Memory B cell (primary cell): ENCODE measurements at regions not wholly inside any gene's neighbourhood (a gene's known extent, or its start where the extent isn't known, plus 50 kb on each side); places are given as distances from the start of the nearest gene placed in this dataset.
"Not testable (repeated sequence)": the region's sequence is repeated elsewhere in the genome, so short reads cannot be mapped to it uniquely, and the experiment has no call there.

Experiments used
- ATAC-seq: fragments of 150-1000 bp; cut with Tn5 transposase; 2 replicates; pipeline ENCODE4 v1.10.0; 2021; ENCODE audit warnings: low read depth, mild to moderate bottlenecking, moderate library complexity
- DNase-seq, 2 donors: peaks; one replicate each; pipeline ENCODE4 v3.0.0; 2022; ENCODE audit warnings: low spot score in 2 of 2
- H3K27ac Mint-ChIP-seq: one replicate; pipeline ENCODE4 v1.8.0; 2022; ENCODE audit warnings: mild to moderate bottlenecking, moderate library complexity, mixed read lengths
- H3K27me3 Mint-ChIP-seq: one replicate; pipeline ENCODE4 v1.8.0; 2022; ENCODE audit warnings: mixed read lengths
- H3K36me3 Mint-ChIP-seq: one replicate; pipeline ENCODE4 v1.8.0; 2022; ENCODE audit warnings: mild to moderate bottlenecking, mixed read lengths
- H3K4me1 Mint-ChIP-seq: one replicate; pipeline ENCODE4 v1.8.0; 2022; ENCODE audit warnings: mixed read lengths
- H3K4me3 Mint-ChIP-seq: one replicate; pipeline ENCODE4 v1.8.0; 2022; ENCODE audit warnings: mild to moderate bottlenecking, moderate library complexity, mixed read lengths
- H3K9me3 Mint-ChIP-seq: one replicate; pipeline ENCODE4 v1.8.0; 2022; ENCODE audit warnings: mixed read lengths

GRCh38 chr1:73722055-73722454 is 475.9 kb downstream of the LRRIQ3 start:
- no peaks in the 10 kb centered on the region for H3K4me1 Mint-ChIP-seq
- DNase-seq (no peak), ATAC-seq (no peak)
- peaks cover 1% of the 10 kb centered on the region for H3K27me3 Mint-ChIP-seq
- no peak overlapping the region for H3K27ac Mint-ChIP-seq
- H3K36me3 Mint-ChIP-seq, result no peaks in the 10 kb centered on the region
- H3K9me3 Mint-ChIP-seq, result no peaks in the 10 kb centered on the region
- no peak overlapping the region for H3K4me3 Mint-ChIP-seq

- no peaks in the 10 kb centered on the region for H3K36me3 Mint-ChIP-seq
- DNase-seq, result no peak
- H3K27ac Mint-ChIP-seq, result no peak overlapping the region
- H3K27me3 Mint-ChIP-seq, result peaks cover 1% of the 10 kb centered on the region
- H3K4me1 Mint-ChIP-seq, result no peaks in the 10 kb centered on the region
- no peak for ATAC-seq
- H3K9me3 Mint-ChIP-seq, result peaks cover 3% of the 10 kb centered on the region
- H3K4me3 Mint-ChIP-seq, result no peak overlapping the region
Measured at GRCh38 chr1:73717976-73718375, 480.0 kb downstream of the LRRIQ3 start.

GRCh38 chr1:73711089-73711488 is 486.9 kb downstream of the LRRIQ3 start:
- DNase-seq (no peak), ATAC-seq (no peak)
- Mint-ChIP-seq H3K9me3 (peaks cover 3% of the 10 kb centered on the region), H3K4me3 (no peak overlapping the region), H3K27me3 (peaks cover 1% of the 10 kb centered on the region), H3K36me3 (no peaks in the 10 kb centered on the region), H3K4me1 (peaks cover 2% of the 10 kb centered on the region), H3K27ac (no peak overlapping the region)

GRCh38 chr1:73701826-73702225 is 496.1 kb downstream of the LRRIQ3 start:
- H3K4me1 Mint-ChIP-seq, result no peaks in the 10 kb centered on the region
- no peak overlapping the region for H3K4me3 Mint-ChIP-seq
- DNase-seq (no peak), ATAC-seq (no peak)
- no peaks in the 10 kb centered on the region for H3K27me3 Mint-ChIP-seq
- H3K9me3 Mint-ChIP-seq, result no peaks in the 10 kb centered on the region
- no peaks in the 10 kb centered on the region for H3K36me3 Mint-ChIP-seq
- no peak overlapping the region for H3K27ac Mint-ChIP-seq

GRCh38 chr1:73676186-73676585 is 521.8 kb downstream of the LRRIQ3 start:
- Mint-ChIP-seq H3K27me3 (no peaks in the 10 kb centered on the region), H3K36me3 (no peaks in the 10 kb centered on the region), H3K27ac (no peak overlapping the region), H3K4me3 (no peak overlapping the region), H3K4me1 (no peaks in the 10 kb centered on the region), H3K9me3 (no peaks in the 10 kb centered on the region)
- ATAC-seq (no peak), DNase-seq (no peak)

- ATAC-seq (no peak), DNase-seq (no peak)
- Mint-ChIP-seq H3K36me3 (no peaks in the 10 kb centered on the region), H3K9me3 (no peaks in the 10 kb centered on the region), H3K4me3 (no peak overlapping the region), H3K27me3 (no peaks in the 10 kb centered on the region), H3K27ac (no peak overlapping the region), H3K4me1 (no peaks in the 10 kb centered on the region)
Measured at GRCh38 chr1:73674945-73675561, 522.9 kb downstream of the LRRIQ3 start.

GRCh38 chr1:73673971-73674370 is 524.0 kb downstream of the LRRIQ3 start:
- no peak overlapping the region for H3K4me3 Mint-ChIP-seq
- no peaks in the 10 kb centered on the region for H3K9me3 Mint-ChIP-seq
- DNase-seq (no peak), ATAC-seq (no peak)
- H3K4me1 Mint-ChIP-seq, result no peaks in the 10 kb centered on the region
- H3K36me3 Mint-ChIP-seq, result no peaks in the 10 kb centered on the region
- H3K27ac Mint-ChIP-seq, result no peak overlapping the region
- H3K27me3 Mint-ChIP-seq, result no peaks in the 10 kb centered on the region

GRCh38 chr1:73671530-73671929 is 526.4 kb downstream of the LRRIQ3 start:
- Mint-ChIP-seq H3K27me3 (no peaks in the 10 kb centered on the region), H3K27ac (no peak overlapping the region), H3K9me3 (peaks cover 1% of the 10 kb centered on the region), H3K4me1 (no peaks in the 10 kb centered on the region), H3K4me3 (no peak overlapping the region), H3K36me3 (no peaks in the 10 kb centered on the region)
- ATAC-seq, result no peak
- DNase-seq, result no peak

GRCh38 chr1:73667959-73668358 is 530.0 kb downstream of the LRRIQ3 start:
- not testable (repeated sequence) for H3K4me1 Mint-ChIP-seq, H3K27me3 Mint-ChIP-seq, H3K36me3 Mint-ChIP-seq, DNase-seq, H3K4me3 Mint-ChIP-seq, H3K9me3 Mint-ChIP-seq, ATAC-seq, H3K27ac Mint-ChIP-seq

GRCh38 chr1:73662526-73662925 is 535.5 kb downstream of the LRRIQ3 start:
- no peak overlapping the region for H3K27ac Mint-ChIP-seq
- no peaks in the 10 kb centered on the region for H3K36me3 Mint-ChIP-seq
- H3K4me3 Mint-ChIP-seq, result no peak overlapping the region
- no peak for ATAC-seq
- peaks cover 1% of the 10 kb centered on the region for H3K27me3 Mint-ChIP-seq
- no peak for DNase-seq
- no peaks in the 10 kb centered on the region for H3K4me1 Mint-ChIP-seq
- peaks cover 8% of the 10 kb centered on the region for H3K9me3 Mint-ChIP-seq

- Mint-ChIP-seq H3K4me1 (no peaks in the 10 kb centered on the region), H3K27ac (no peak overlapping the region), H3K36me3 (no peaks in the 10 kb centered on the region), H3K4me3 (no peak overlapping the region), H3K27me3 (no peaks in the 10 kb centered on the region), H3K9me3 (peaks cover 4% of the 10 kb centered on the region)
- ATAC-seq, result no peak
- no peak for DNase-seq
Measured at GRCh38 chr1:73659136-73659535, 538.8 kb downstream of the LRRIQ3 start.

GRCh38 chr1:73654714-73655113 is 543.3 kb downstream of the LRRIQ3 start:
- no peak for ATAC-seq
- H3K36me3 Mint-ChIP-seq, result no peaks in the 10 kb centered on the region
- H3K27ac Mint-ChIP-seq, result no peak overlapping the region
- DNase-seq, result no peak
- H3K9me3 Mint-ChIP-seq, result no peaks in the 10 kb centered on the region
- no peaks in the 10 kb centered on the region for H3K27me3 Mint-ChIP-seq
- no peaks in the 10 kb centered on the region for H3K4me1 Mint-ChIP-seq
- no peak overlapping the region for H3K4me3 Mint-ChIP-seq

- H3K27ac Mint-ChIP-seq, result no peak overlapping the region
- H3K36me3 Mint-ChIP-seq, result no peaks in the 10 kb centered on the region
- H3K9me3 Mint-ChIP-seq, result peaks cover 1% of the 10 kb centered on the region
- H3K4me3 Mint-ChIP-seq, result no peak overlapping the region
- no peaks in the 10 kb centered on the region for H3K4me1 Mint-ChIP-seq
- ATAC-seq, result no peak
- DNase-seq, result no peak
- H3K27me3 Mint-ChIP-seq, result no peaks in the 10 kb centered on the region
Measured at GRCh38 chr1:73644198-73644597, 553.8 kb downstream of the LRRIQ3 start.

GRCh38 chr1:73639494-73639893 is 558.5 kb downstream of the LRRIQ3 start:
- H3K4me1 Mint-ChIP-seq, result no peaks in the 10 kb centered on the region
- DNase-seq, result no peak
- ATAC-seq, result no peak
- peaks cover 3% of the 10 kb centered on the region for H3K9me3 Mint-ChIP-seq
- H3K27ac Mint-ChIP-seq, result no peak overlapping the region
- no peak overlapping the region for H3K4me3 Mint-ChIP-seq
- H3K36me3 Mint-ChIP-seq, result no peaks in the 10 kb centered on the region
- H3K27me3 Mint-ChIP-seq, result no peaks in the 10 kb centered on the region

GRCh38 chr1:73637264-73637663 is 560.7 kb downstream of the LRRIQ3 start:
- Mint-ChIP-seq H3K4me3 (no peak overlapping the region), H3K27ac (no peak overlapping the region), H3K36me3 (no peaks in the 10 kb centered on the region), H3K27me3 (no peaks in the 10 kb centered on the region), H3K4me1 (no peaks in the 10 kb centered on the region), H3K9me3 (peaks cover 5% of the 10 kb centered on the region)
- DNase-seq (no peak), ATAC-seq (no peak)
